Right lobe of liver (tissue), 4 donors: ENCODE measurements at regions not wholly inside any gene's neighbourhood (a gene's known extent, or its start where the extent isn't known, plus 50 kb on each side); places are given as distances from the start of the nearest gene placed in this dataset.

Source experiments
- CTCF ChIP-seq, 4 donors: fragments of 200-600 bp in 3 of 4; fragments of 450-650 bp in 1 of 4; IDR thresholded peaks; one replicate each; pipeline versions ENCODE4 v1.5.1 to v1.8.0; 2016 to 2022; ENCODE audit warnings: antibody characterized with exemption in 4 of 4, mild to moderate bottlenecking in 2 of 4
- POLR2A ChIP-seq: fragments of 450-650 bp; IDR thresholded peaks from one replicate; pipeline ENCODE4 v1.6.1; 2017; ENCODE audit warnings: antibody characterized with exemption, mild to moderate bottlenecking
- donor health status: DM: no; HTN: no; CAD: no.
- donor health status: DM: no; HTN: no; CAD: no.
- donor health status: DM: no; HTN: yes; CAD: no.

- TF ChIP-seq CTCF (IDR thresholded peaks at IDR 0.05) (no peak), POLR2A (no peak)
These were observed 178.0 kb upstream of the IGFBP3 start for GRCh38 chr7:46099076-46099475.
